ENCODE measurements at regions not wholly inside any gene's neighbourhood (a gene's known extent, or its start where the extent isn't known, plus 50 kb on each side); places are given as distances from the start of the nearest gene placed in this dataset.

DNA sequence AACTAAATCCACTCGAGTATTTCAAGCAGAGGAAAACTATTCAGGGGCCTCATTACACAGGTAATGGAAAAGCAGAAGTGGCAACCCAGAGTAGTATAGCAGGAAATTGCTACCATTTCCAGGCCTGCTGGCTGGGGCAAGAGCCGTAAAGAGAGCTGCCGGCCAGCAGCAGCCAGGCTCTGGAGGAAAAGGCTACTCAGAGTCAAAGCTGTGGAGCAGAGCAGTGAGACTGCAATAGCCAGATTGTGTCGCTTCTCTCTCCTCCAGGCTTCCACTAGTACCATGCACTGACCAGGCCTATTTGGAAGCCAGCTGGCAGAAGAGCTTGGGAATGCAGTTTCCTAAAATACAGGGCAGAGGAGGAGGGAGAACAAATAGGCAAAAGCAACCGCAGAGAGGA, 155.5 kb downstream of the OMA1 start:
- peaks cover 5% of the 10 kb centered on the region for H3F3A ChIP-seq (ENCODE audit: low read depth)
- peaks cover 30% of the 10 kb centered on the region for H3K4me1 Mint-ChIP-seq
- no peak overlapping the region for H3K9ac ChIP-seq
- no peaks in the 10 kb centered on the region for H4K20me1 ChIP-seq (ENCODE audit: low read depth)
- no peaks in the 10 kb centered on the region for H3K27me3 Mint-ChIP-seq (ENCODE audit: insufficient read depth, low read depth)
- H3K36me3 ChIP-seq, result no peaks in the 10 kb centered on the region
- H3K79me2 ChIP-seq (ENCODE audit: low read depth), result no peaks in the 10 kb centered on the region
- no peaks in the 10 kb centered on the region for H3K27me3 ChIP-seq
- TF ChIP-seq EZH2phosphoT487 (IDR thresholded peaks at IDR 0.05), result no peak
- TF ChIP-seq EZH2 (IDR thresholded peaks at IDR 0.05), result no peak
- TF ChIP-seq, protein P1, sequence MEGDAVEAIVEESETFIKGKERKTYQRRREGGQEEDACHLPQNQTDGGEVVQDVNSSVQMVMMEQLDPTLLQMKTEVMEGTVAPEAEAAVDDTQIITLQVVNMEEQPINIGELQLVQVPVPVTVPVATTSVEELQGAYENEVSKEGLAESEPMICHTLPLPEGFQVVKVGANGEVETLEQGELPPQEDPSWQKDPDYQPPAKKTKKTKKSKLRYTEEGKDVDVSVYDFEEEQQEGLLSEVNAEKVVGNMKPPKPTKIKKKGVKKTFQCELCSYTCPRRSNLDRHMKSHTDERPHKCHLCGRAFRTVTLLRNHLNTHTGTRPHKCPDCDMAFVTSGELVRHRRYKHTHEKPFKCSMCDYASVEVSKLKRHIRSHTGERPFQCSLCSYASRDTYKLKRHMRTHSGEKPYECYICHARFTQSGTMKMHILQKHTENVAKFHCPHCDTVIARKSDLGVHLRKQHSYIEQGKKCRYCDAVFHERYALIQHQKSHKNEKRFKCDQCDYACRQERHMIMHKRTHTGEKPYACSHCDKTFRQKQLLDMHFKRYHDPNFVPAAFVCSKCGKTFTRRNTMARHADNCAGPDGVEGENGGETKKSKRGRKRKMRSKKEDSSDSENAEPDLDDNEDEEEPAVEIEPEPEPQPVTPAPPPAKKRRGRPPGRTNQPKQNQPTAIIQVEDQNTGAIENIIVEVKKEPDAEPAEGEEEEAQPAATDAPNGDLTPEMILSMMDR (IDR thresholded peaks at IDR 0.05), result no peak
- H3K27ac ChIP-seq, result no peak overlapping the region
- H3K36me3 Mint-ChIP-seq, result no peaks in the 10 kb centered on the region
- H3K4me3 Mint-ChIP-seq, result no peak overlapping the region
- no peak overlapping the region for H3K4me2 ChIP-seq
- DNase-seq (ENCODE audit: low spot score), result no peak
- H3K4me1 ChIP-seq, result peaks cover 14% of the 10 kb centered on the region
- no peak overlapping the region for H3K4me3 ChIP-seq
- no peak overlapping the region for H3K27ac Mint-ChIP-seq
- H3K9me3 ChIP-seq (ENCODE audit: low read depth), result no peaks in the 10 kb centered on the region
- H2AFZ ChIP-seq (replicated peaks), result no peak overlapping the region
- peaks cover 2% of the 10 kb centered on the region for H3K9me3 Mint-ChIP-seq

DNA sequence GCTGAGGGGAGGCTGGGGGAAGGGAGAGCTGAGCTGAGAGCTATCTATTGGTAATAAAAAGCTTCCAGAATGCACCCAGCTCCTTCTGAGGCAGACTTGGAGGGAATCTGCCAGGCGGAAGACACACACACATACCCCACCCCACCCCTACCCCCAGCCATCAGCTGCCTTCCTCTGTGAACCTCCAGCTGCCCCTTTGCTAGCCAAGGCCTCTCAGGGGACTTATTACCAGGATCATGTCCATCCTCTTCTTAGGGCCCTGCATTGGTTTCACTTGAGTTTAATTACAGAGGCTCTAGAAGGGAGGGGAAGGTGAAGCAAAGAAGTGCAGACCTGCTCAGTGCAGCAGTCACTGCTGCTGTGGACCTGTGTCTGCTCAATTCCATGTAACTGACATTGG, 156.4 kb downstream of the OMA1 start:
- peaks cover 4% of the 10 kb centered on the region for H3K4me1 ChIP-seq
- Mint-ChIP-seq H3K36me3 (no peaks in the 10 kb centered on the region), H3K27me3 (ENCODE audit: insufficient read depth, low read depth) (no peaks in the 10 kb centered on the region), H3K9me3 (peaks cover 2% of the 10 kb centered on the region), H3K4me1 (peaks cover 23% of the 10 kb centered on the region), H3K4me3 (no peak overlapping the region), H3K27ac (peak overlapping the region; percentile 77)
- H3F3A ChIP-seq (ENCODE audit: low read depth), result no peaks in the 10 kb centered on the region
- no peak overlapping the region for H2AFZ ChIP-seq (replicated peaks)
- H4K20me1 ChIP-seq (ENCODE audit: low read depth), result no peaks in the 10 kb centered on the region
- H3K9ac ChIP-seq, result no peak overlapping the region
- no peaks in the 10 kb centered on the region for H3K27me3 ChIP-seq
- H3K27ac ChIP-seq, result no peak overlapping the region
- no peak for TF ChIP-seq EZH2phosphoT487 (IDR thresholded peaks at IDR 0.05)
- TF ChIP-seq EZH2 (IDR thresholded peaks at IDR 0.05), result no peak
- TF ChIP-seq, protein P1 (IDR thresholded peaks at IDR 0.05), result no peak
- H3K79me2 ChIP-seq (ENCODE audit: low read depth), result no peaks in the 10 kb centered on the region
- H3K9me3 ChIP-seq (ENCODE audit: low read depth), result no peaks in the 10 kb centered on the region
- no peak overlapping the region for H3K4me2 ChIP-seq
- no peak for DNase-seq (ENCODE audit: low spot score)
- H3K36me3 ChIP-seq, result no peaks in the 10 kb centered on the region
- H3K4me3 ChIP-seq, result no peak overlapping the region

DNA sequence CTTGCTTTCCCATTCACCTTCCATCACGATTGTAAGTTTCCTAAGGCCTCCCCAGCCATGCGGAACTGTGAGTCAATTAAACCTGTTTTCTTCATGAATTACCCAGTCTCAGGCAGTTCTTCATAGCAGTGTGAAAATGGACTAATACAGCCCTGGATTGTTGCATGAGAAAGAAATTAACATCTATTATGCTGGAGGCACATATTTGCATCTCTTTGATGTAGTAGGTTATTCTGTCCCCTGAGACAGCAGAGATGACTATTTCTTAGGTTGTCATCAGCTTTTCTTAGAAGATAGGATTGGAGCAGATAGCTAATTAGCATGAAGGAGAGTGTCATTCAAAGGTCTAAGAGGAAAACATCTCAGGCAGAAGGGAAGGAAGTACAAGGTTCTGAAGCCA, 166.2 kb downstream of the OMA1 start:
- Histone ChIP-seq H3K79me2 (ENCODE audit: low read depth) (no peaks in the 10 kb centered on the region), H3K9me3 (ENCODE audit: low read depth) (no peaks in the 10 kb centered on the region), H3F3A (ENCODE audit: low read depth) (no peaks in the 10 kb centered on the region), H4K20me1 (ENCODE audit: low read depth) (no peaks in the 10 kb centered on the region), H3K27me3 (no peaks in the 10 kb centered on the region), H3K27ac (no peak overlapping the region), H3K4me3 (no peak overlapping the region), H3K9ac (no peak overlapping the region), H3K4me2 (no peak overlapping the region), H3K4me1 (no peaks in the 10 kb centered on the region), H3K36me3 (peaks cover 4% of the 10 kb centered on the region), H2AFZ (replicated peaks) (no peak overlapping the region)
- peaks cover 4% of the 10 kb centered on the region for H3K27me3 Mint-ChIP-seq (ENCODE audit: insufficient read depth, low read depth)
- no peak overlapping the region for H3K27ac Mint-ChIP-seq
- TF ChIP-seq EZH2 (IDR thresholded peaks at IDR 0.05), result no peak
- no peak for TF ChIP-seq EZH2phosphoT487 (IDR thresholded peaks at IDR 0.05)
- H3K36me3 Mint-ChIP-seq, result no peaks in the 10 kb centered on the region
- peaks cover 4% of the 10 kb centered on the region for H3K4me1 Mint-ChIP-seq
- no peak for DNase-seq (ENCODE audit: low spot score)
- peaks cover 22% of the 10 kb centered on the region for H3K9me3 Mint-ChIP-seq
- no peak overlapping the region for H3K4me3 Mint-ChIP-seq

DNA sequence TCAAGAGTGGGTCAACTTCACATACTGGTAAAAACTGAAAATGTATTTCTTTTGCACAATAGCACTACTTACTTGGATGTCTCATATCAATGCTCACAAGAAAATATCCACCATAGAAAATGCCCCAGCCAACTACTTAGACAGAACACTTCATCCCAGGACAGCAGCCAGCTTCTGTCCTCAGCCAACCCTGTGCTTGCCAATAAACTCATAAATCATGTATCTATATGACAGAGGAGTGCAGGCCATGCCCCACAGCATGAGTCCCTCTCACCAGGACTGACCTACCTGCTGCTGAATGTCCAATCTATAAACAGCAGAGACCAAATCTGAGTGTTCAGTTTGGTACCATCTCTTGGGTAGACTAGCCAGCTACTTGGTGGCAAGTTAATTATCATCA, 179.3 kb downstream of the OMA1 start:
- H3K36me3 Mint-ChIP-seq, result peaks cover 9% of the 10 kb centered on the region
- no peaks in the 10 kb centered on the region for H3K9me3 ChIP-seq (ENCODE audit: low read depth)
- H3K4me3 ChIP-seq, result no peak overlapping the region
- H3K9ac ChIP-seq, result no peak overlapping the region
- no peak for DNase-seq (ENCODE audit: low spot score)
- peaks cover 2% of the 10 kb centered on the region for H3K27me3 Mint-ChIP-seq (ENCODE audit: insufficient read depth, low read depth)
- H3K27ac ChIP-seq, result no peak overlapping the region
- no peaks in the 10 kb centered on the region for H3K27me3 ChIP-seq
- H2AFZ ChIP-seq (replicated peaks), result no peak overlapping the region
- H3K4me1 Mint-ChIP-seq, result peaks cover 29% of the 10 kb centered on the region
- no peaks in the 10 kb centered on the region for H3K36me3 ChIP-seq
- H4K20me1 ChIP-seq (ENCODE audit: low read depth), result no peaks in the 10 kb centered on the region
- no peak overlapping the region for H3K4me3 Mint-ChIP-seq
- peaks cover 32% of the 10 kb centered on the region for H3K9me3 Mint-ChIP-seq
- H3K4me1 ChIP-seq, result peaks cover 16% of the 10 kb centered on the region
- H3F3A ChIP-seq (ENCODE audit: low read depth), result peaks cover 6% of the 10 kb centered on the region
- H3K4me2 ChIP-seq, result no peak overlapping the region
- TF ChIP-seq EZH2 (IDR thresholded peaks at IDR 0.05), result no peak
- TF ChIP-seq, protein P1 (IDR thresholded peaks at IDR 0.05), result no peak
- no peak for TF ChIP-seq EZH2phosphoT487 (IDR thresholded peaks at IDR 0.05)
- H3K79me2 ChIP-seq (ENCODE audit: low read depth), result no peaks in the 10 kb centered on the region
- no peak overlapping the region for H3K27ac Mint-ChIP-seq

Measured in neural progenitor cell (in vitro differentiated cells).